CD14-positive monocyte (primary cell): ENCODE measurements at regions not wholly inside any gene's neighbourhood (a gene's known extent, or its start where the extent isn't known, plus 50 kb on each side); places are given as distances from the start of the nearest gene placed in this dataset.

ENCODE experiments used
- DNase-seq, 3 donors: peaks; one replicate each; pipeline ENCODE4 v3.0.0-alpha.2; 2011 to 2022
- H2AFZ ChIP-seq: 2 replicates; pipeline ENCODE4 v1.6.0; 2012; ENCODE audit warnings: mild to moderate bottlenecking, low read depth, low read length, inconsistent platforms; ENCODE audit not compliant: insufficient read depth, poor library complexity, severe bottlenecking
- H3K27ac ChIP-seq, 2 donors: 1 replicate in 1 of 2; 2 replicates in 1 of 2; pipeline ENCODE4 v1.5.1; 2012 to 2013; ENCODE audit warnings: low read length in 2 of 2, control low read depth in 1 of 2, inconsistent platforms in 1 of 2, low read depth in 1 of 2, mild to moderate bottlenecking in 1 of 2
- H3K27me3 ChIP-seq, 2 donors: one replicate each; pipeline versions ENCODE4 v1.6.0 to v1.6.1; 2011 to 2013; ENCODE audit warnings: low read length in 2 of 2; ENCODE audit not compliant: control insufficient read depth in 2 of 2, insufficient read depth in 2 of 2
- H3K36me3 ChIP-seq, 2 donors: replicated peaks in 1 of 2; 1 replicate in 1 of 2; 2 replicates in 1 of 2; pipeline versions ENCODE4 v1.5.1 to v1.6.1; 2012 to 2013; ENCODE audit warnings: low read length in 2 of 2, control low read depth in 1 of 2, inconsistent platforms in 1 of 2, mild to moderate bottlenecking in 1 of 2; ENCODE audit not compliant: insufficient read depth in 2 of 2, control insufficient read depth in 1 of 2
- H3K4me1 ChIP-seq, 2 donors: 1 replicate in 1 of 2; 2 replicates in 1 of 2; pipeline versions ENCODE4 v1.5.1 to v1.6.1; 2012 to 2013; ENCODE audit warnings: low read length in 2 of 2, control low read depth in 1 of 2, inconsistent platforms in 1 of 2, mild to moderate bottlenecking in 1 of 2, moderate library complexity in 1 of 2; ENCODE audit not compliant: insufficient read depth in 2 of 2, control insufficient read depth in 1 of 2
- H3K4me2 ChIP-seq: replicated peaks from 2 replicates; pipeline ENCODE3; 2012; ENCODE audit warnings: low read length, moderate library complexity, mild to moderate bottlenecking; ENCODE audit not compliant: poor library complexity, severe bottlenecking; ENCODE audit errors: extremely low read depth
- H3K4me3 ChIP-seq, 3 experiments: fragments of 200-600 bp in 1 of 3; sonication (generic) in 1 of 3; replicated peaks in 1 of 3; 1 replicate in 2 of 3; 2 replicates in 1 of 3; pipeline ENCODE4 v1.5.1; 2011 to 2013; ENCODE audit warnings: low read length in 3 of 3, mild to moderate bottlenecking in 3 of 3, control low read depth in 2 of 3, low read depth in 2 of 3, inconsistent platforms in 1 of 3, moderate library complexity in 1 of 3
- H3K79me2 ChIP-seq: 2 replicates; pipeline ENCODE4 v1.6.0; 2012; ENCODE audit warnings: mild to moderate bottlenecking, control low read depth, inconsistent platforms, low read length, moderate library complexity; ENCODE audit not compliant: insufficient read depth
- H3K9ac ChIP-seq: 2 replicates; pipeline ENCODE4 v1.6.0; 2017; ENCODE audit warnings: low read length, mild to moderate bottlenecking; ENCODE audit not compliant: insufficient read depth, poor library complexity, severe bottlenecking
- H3K9me3 ChIP-seq, 2 donors: replicated peaks in 1 of 2; 1 replicate in 1 of 2; 2 replicates in 1 of 2; pipeline versions ENCODE4 v1.5.1 to v1.6.1; 2012 to 2013; ENCODE audit warnings: low read length in 2 of 2, control low read depth in 1 of 2; ENCODE audit not compliant: control insufficient read depth in 1 of 2, insufficient read depth in 1 of 2
- H4K20me1 ChIP-seq: 2 replicates; pipeline ENCODE4 v1.6.0; 2012; ENCODE audit warnings: mild to moderate bottlenecking, low read length, control low read depth, moderate library complexity; ENCODE audit not compliant: insufficient read depth
- H3K27ac Mint-ChIP-seq, 7 donors: one replicate each; pipeline ENCODE4 v1.8.0; 2020; ENCODE audit warnings: mild to moderate bottlenecking in 7 of 7, mixed read lengths in 7 of 7, moderate library complexity in 6 of 7, inconsistent platforms in 2 of 7
- H3K27me3 Mint-ChIP-seq, 3 donors: one replicate each; pipeline ENCODE4 v1.8.0; 2021 to 2022; ENCODE audit warnings: low read depth in 3 of 3, mild to moderate bottlenecking in 3 of 3, mixed read lengths in 3 of 3, moderate library complexity in 3 of 3, inconsistent platforms in 1 of 3
- H3K36me3 Mint-ChIP-seq, 2 donors: one replicate each; pipeline ENCODE4 v1.8.0; 2020; ENCODE audit warnings: mixed read lengths in 2 of 2, inconsistent platforms in 1 of 2, mild to moderate bottlenecking in 1 of 2
- H3K4me1 Mint-ChIP-seq: one replicate; pipeline ENCODE4 v1.8.0; 2020; ENCODE audit warnings: mild to moderate bottlenecking, mixed read lengths
- H3K4me3 Mint-ChIP-seq, 2 donors: one replicate each; pipeline ENCODE4 v1.8.0; 2020; ENCODE audit warnings: mild to moderate bottlenecking in 2 of 2, mixed read lengths in 2 of 2, moderate library complexity in 1 of 2
- H3K9me3 Mint-ChIP-seq, 7 donors: one replicate each; pipeline ENCODE4 v1.8.0; 2020 to 2022; ENCODE audit warnings: mixed read lengths in 7 of 7, mild to moderate bottlenecking in 6 of 7, moderate library complexity in 6 of 7, inconsistent platforms in 2 of 7
- WGBS: methylation state at CpG from one replicate; pipeline ENCODE4 v1.1.5; 2013; ENCODE audit warnings: missing lambda C conversion rate; ENCODE audit not compliant: insufficient coverage; 5-methylcytosine and 5-hydroxymethylcytosine counted together
- intact Hi-C, 2 donors: fragments of 100-400 bp; cut with micrococcal nuclease; formaldehyde crosslinking; loops; one replicate each; pipeline versions ENCODE4 v1.15.0 to v1.15.1; 2023
- TF ChIP-seq, protein P1 (sequence below): fragments of 200-600 bp; IDR thresholded peaks from one replicate; pipeline ENCODE4 v1.8.0; 2022; ENCODE audit warnings: antibody characterized with exemption, mild to moderate bottlenecking

- H3K27ac Mint-ChIP-seq: no peak overlapping the region
- H3K36me3 Mint-ChIP-seq: no peaks in the 10 kb centered on the region
- Histone ChIP-seq H3K4me3 (no peak overlapping the region), H3K27me3 (no peaks in the 10 kb centered on the region), H3K79me2 (no peaks in the 10 kb centered on the region), H4K20me1 (no peaks in the 10 kb centered on the region), H3K36me3 (no peaks in the 10 kb centered on the region), H2AFZ (no peak overlapping the region), H3K9ac (no peak overlapping the region), H3K27ac (no peak overlapping the region), H3K9me3 (no peaks in the 10 kb centered on the region), H3K4me1 (no peaks in the 10 kb centered on the region), H3K4me2 (no peak overlapping the region)
- intact Hi-C loops: no loop called here
- H3K9me3 Mint-ChIP-seq: no peaks in the 10 kb centered on the region
- TF ChIP-seq, protein P1, sequence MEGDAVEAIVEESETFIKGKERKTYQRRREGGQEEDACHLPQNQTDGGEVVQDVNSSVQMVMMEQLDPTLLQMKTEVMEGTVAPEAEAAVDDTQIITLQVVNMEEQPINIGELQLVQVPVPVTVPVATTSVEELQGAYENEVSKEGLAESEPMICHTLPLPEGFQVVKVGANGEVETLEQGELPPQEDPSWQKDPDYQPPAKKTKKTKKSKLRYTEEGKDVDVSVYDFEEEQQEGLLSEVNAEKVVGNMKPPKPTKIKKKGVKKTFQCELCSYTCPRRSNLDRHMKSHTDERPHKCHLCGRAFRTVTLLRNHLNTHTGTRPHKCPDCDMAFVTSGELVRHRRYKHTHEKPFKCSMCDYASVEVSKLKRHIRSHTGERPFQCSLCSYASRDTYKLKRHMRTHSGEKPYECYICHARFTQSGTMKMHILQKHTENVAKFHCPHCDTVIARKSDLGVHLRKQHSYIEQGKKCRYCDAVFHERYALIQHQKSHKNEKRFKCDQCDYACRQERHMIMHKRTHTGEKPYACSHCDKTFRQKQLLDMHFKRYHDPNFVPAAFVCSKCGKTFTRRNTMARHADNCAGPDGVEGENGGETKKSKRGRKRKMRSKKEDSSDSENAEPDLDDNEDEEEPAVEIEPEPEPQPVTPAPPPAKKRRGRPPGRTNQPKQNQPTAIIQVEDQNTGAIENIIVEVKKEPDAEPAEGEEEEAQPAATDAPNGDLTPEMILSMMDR: no peak
- H3K27me3 Mint-ChIP-seq: peaks cover 0 to 1% (median 0%) of the 10 kb centered on the region in 3 donors
- WGBS: no CpG with 5 or more reads among the region's 3 CpGs
- no peak for DNase-seq
- H3K4me1 Mint-ChIP-seq: no peaks in the 10 kb centered on the region
- no peak overlapping the region for H3K4me3 Mint-ChIP-seq
These were observed 73.1 kb upstream of the AASS start for GRCh38 chr7:122217125-122217524.

DNA sequence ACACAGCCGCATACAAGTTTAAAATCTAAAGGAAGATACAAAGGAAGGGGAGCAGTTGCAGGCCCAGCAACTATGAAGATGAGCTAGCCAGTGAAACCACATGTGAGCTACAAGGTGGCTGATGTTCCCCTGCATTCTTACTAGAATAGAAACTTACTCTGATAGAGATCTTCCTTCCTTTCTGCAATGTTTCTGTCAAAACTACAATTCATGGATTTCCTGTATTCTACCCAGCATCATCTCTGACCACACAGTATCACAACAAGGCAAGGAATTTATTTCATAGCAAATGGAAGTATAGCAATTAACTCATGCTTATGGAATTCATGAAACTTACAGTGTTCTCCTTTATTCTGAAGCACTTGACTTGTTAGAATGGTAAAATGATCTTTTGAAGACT is 68.7 kb upstream of the AASS start:
- Histone ChIP-seq H3K79me2 (no peaks in the 10 kb centered on the region), H2AFZ (no peak overlapping the region), H3K27ac (no peak overlapping the region), H3K4me2 (no peak overlapping the region), H3K9ac (no peak overlapping the region), H3K4me1 (no peaks in the 10 kb centered on the region), H3K9me3 (no peaks in the 10 kb centered on the region), H3K36me3 (no peaks in the 10 kb centered on the region), H4K20me1 (no peaks in the 10 kb centered on the region), H3K4me3 (no peak overlapping the region), H3K27me3 (no peaks in the 10 kb centered on the region)
- Mint-ChIP-seq H3K9me3 (peaks cover 0 to under 1% (median 0%) of the 10 kb centered on the region in 7 donors), H3K36me3 (no peaks in the 10 kb centered on the region), H3K4me1 (no peaks in the 10 kb centered on the region), H3K4me3 (no peak overlapping the region), H3K27me3 (peaks cover 0 to 2% (median 1%) of the 10 kb centered on the region in 3 donors), H3K27ac (no peak overlapping the region)
- no CpG with 5 or more reads among the region's 1 CpG for WGBS
- no peak for DNase-seq
- intact Hi-C loops: no loop called here
- TF ChIP-seq, protein P1: no peak
